Caki2 (cell line): ENCODE measurements at regions not wholly inside any gene's neighbourhood (a gene's known extent, or its start where the extent isn't known, plus 50 kb on each side); places are given as distances from the start of the nearest gene placed in this dataset.

Source experiments
- DNase-seq: peaks from one replicate; pipeline ENCODE4 v3.0.0-alpha.2; 2015; ENCODE audit warnings: low read depth
- in situ Hi-C: cut with HindIII; loops from 2 replicates; pipeline ENCODE4 v1.10.0; 2016; ENCODE audit warnings: low sequenced_read_pairs, low pct_unique_long_range_greater_than_20kb, mixed read lengths

- DNase-seq, result no peak
- in situ Hi-C loops, result no loop called here
Observed at GRCh38 chr5:28046596-28046995, 1008.2 kb upstream of the CDH9 start.

GRCh38 chr5:28027851-28028250 is 989.5 kb upstream of the CDH9 start:
- DNase-seq, result no peak
- in situ Hi-C loops, result no loop called here

DNA sequence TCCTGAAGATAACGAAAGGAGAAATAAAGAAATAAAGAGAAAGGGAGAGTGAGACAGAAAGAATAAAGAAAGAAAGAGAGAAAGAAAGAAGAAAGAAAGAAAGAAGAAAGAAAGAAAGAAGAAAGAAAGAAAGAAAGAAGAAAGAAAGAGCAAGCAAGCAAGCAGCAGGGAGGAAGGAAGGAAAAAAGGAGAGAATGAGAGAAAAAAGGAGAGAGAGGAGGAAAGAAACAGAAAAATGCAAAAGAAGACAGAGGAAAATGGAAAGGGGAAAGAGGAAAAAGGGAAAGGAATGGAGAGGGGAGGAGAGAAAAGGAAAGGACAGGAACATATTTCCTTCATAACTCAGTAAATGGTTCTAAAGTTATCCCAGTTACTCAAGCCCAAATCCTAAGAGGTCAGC is 978.8 kb upstream of the CDH9 start:
- DNase-seq, result no peak
- in situ Hi-C loops, result no loop called here

DNA sequence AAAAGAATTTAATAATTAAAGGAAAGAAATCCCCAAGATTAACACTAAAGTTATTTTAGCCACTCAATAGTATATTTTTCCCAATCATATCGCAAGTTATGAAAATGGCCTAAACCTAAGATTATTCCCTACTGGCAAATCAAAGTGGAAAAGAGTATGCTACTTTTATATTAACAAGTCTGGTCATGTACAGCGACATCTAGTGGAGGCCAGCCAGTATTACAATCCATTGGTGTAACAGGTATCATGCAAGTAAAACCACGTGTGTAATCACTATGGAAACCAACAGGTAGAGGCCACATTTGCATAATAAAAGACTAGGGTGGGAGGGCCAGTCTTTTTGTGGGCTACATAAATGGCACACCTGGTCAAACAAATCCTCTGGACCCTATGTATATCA is 976.4 kb upstream of the CDH9 start:
- in situ Hi-C loops, result no loop called here

DNA sequence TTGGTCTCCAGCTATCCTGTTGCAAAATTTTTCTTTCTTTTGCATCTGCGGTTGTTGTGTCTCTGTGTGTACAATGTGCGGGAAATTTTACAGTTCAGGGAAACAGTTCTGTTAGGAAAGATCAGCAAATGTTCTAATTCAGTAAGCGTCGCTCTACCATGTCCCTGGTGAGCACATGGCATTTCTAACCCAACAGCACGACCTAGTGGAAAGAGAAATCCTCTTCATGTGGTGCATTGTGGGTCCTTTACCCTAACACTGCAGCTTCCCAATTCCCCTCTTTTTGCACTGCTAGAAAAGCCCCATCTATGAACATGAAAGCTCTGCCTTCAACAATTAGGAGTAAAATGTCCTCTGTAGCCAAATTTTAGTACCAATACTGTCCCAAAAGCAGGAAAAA is 974.2 kb upstream of the CDH9 start:
- DNase-seq, result no peak

More for the DNA sequence above, 976.4 kb upstream of the CDH9 start:
- DNase-seq, result no peak

GRCh38 chr5:28009576-28009975 is 971.2 kb upstream of the CDH9 start:
- no peak for DNase-seq
- in situ Hi-C loops, result no loop called here

More for the DNA sequence above, 974.2 kb upstream of the CDH9 start:
- in situ Hi-C loops, result no loop called here

GRCh38 chr5:27996665-27997064 is 958.3 kb upstream of the CDH9 start:
- in situ Hi-C loops, result no loop called here
- no peak for DNase-seq

- no peak for DNase-seq
- in situ Hi-C loops, result no loop called here
Observed at GRCh38 chr5:27995867-27996266, 957.5 kb upstream of the CDH9 start.

DNA sequence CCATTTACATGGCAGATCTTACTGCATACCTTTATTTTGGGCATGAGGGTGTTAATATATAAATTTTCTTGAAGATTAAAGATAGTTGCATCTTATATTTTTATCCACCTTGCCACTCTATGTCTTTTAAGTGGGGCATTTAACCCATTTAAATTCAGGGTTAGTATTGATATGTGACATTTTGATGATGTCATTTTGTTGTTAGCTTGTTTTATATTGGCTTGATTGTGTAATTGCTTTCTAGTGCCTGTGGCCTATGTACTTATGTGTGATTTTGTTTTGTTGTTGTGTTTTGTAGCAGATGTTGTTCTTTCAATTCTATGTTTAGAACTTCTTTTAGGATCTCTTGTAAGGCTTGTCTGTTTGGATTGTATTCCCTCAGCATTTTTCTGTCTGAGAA is 939.9 kb upstream of the CDH9 start:
- no peak for DNase-seq
- in situ Hi-C loops, result no loop called here

- no peak for DNase-seq
- in situ Hi-C loops, result no loop called here
Observed at GRCh38 chr5:27969157-27969556, 930.8 kb upstream of the CDH9 start.

DNA sequence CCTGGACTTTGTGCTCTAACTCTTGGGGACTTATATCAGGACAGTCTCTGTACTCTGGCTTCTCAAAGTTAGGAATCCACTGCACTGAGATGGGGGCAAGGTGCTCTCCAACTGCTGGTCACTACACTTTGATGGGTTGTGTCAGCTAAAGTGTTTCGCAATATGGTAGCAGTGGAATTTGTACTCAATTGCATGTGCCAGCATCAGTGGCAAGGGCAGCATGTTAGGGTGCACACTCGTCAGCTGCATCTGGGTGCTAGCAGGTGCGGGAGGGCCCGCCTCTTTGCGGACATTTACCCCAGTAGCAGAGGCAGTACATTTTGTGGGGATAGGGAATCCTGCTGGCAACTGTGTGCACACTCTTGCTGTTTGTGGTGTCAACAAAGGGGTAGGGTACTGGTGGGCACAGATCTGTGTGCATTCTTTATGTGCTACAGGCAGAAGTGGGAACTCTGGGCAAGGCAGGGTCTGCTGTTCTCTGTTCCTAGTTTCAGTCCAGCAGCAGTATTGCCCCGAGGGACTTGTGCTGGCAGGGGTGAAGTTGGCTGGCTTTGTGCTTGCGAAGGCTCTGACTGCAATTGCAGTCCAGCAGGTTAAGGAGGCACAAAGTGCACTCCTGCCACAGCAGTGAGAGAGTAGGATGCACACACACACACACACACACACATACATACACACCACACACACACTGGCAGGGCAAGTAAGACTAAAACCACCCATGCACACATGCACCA is 924.8 kb upstream of the CDH9 start:
- no peak for DNase-seq
- in situ Hi-C loops, result no loop called here

GRCh38 chr5:27962198-27962597 is 923.8 kb upstream of the CDH9 start:
- DNase-seq, result no peak
- in situ Hi-C loops, result no loop called here

GRCh38 chr5:27947088-27947487 is 908.7 kb upstream of the CDH9 start:
- in situ Hi-C loops, result no loop called here
- DNase-seq, result peak; percentile 24

GRCh38 chr5:27944471-27944870 is 906.1 kb upstream of the CDH9 start:
- peak; percentile 3 for DNase-seq
- in situ Hi-C loops, result no loop called here

GRCh38 chr5:27938989-27939388 is 900.6 kb upstream of the CDH9 start:
- in situ Hi-C loops, result no loop called here
- DNase-seq, result no peak

DNA sequence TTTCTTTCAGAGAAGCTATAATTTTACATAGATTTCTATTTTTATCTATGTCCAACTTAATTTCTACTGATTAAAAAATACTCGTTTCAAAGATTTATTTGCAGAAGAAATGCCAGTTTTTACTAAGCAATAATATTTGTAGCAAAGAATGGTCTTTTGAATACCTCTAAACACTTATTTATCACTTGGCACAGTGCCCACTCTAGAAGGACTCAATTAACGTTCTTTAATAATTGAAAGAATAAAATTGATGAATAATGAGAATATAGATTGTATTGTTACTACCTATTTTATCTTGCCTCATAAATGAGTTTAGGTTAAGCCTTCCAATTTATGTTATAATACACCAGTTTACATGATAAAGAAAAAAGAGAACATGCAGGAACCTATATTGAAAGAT is 889.7 kb upstream of the CDH9 start:
- DNase-seq, result no peak

GRCh38 chr5:27911216-27911615 is 872.8 kb upstream of the CDH9 start:
- in situ Hi-C loops, result no loop called here
- DNase-seq, result no peak

More for the DNA sequence above, 889.7 kb upstream of the CDH9 start:
- in situ Hi-C loops, result no loop called here

DNA sequence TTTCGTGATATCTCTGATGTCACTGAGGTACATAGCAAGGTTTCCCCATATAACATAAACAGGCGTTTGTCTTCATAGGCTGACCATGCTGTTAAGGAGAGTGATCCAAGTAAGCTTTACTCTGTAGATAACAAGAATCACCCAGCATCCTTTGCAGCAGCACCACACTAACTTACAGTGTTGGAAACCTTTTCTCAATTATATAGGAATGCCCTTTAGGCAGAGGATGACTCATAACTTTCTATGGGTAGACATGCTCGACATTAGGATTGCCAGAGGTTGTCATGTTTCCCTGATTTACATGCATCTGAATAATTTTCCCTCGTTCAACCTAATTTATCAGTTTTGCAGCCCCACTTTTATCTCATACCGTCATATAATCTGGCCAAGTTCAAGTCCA is 870.0 kb upstream of the CDH9 start:
- no peak for DNase-seq
- in situ Hi-C loops, result no loop called here

- in situ Hi-C loops, result no loop called here
- DNase-seq, result peak; percentile 12
Observed at GRCh38 chr5:27906931-27907601, 868.7 kb upstream of the CDH9 start.

DNA sequence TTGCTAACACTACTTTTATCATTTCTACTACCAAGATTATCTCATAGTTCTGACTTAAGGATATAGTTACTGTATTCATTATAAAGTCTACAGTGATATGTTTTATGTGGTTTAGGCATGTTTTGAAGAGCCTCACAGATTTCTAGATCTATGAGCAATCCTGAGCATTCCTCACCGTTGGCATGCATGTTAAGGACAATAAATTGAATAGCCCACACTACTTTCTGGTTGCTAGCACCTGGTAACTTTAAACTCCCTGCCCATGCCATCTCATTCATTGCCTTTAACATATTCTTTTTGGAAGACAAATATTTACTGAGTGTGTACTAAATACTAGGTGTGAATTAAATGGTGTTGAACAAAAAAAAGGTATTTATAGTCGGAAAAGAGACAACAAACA is 868.1 kb upstream of the CDH9 start:
- in situ Hi-C loops, result no loop called here

More for the DNA sequence above, 868.1 kb upstream of the CDH9 start:
- no peak for DNase-seq
